Hepatocyte (in vitro differentiated cells): ENCODE measurements at regions not wholly inside any gene's neighbourhood (a gene's known extent, or its start where the extent isn't known, plus 50 kb on each side); places are given as distances from the start of the nearest gene placed in this dataset.

Experiments used
- EZH2 ChIP-seq: fragments of 200-600 bp; sonication (generic); IDR thresholded peaks from 2 replicates; pipeline ENCODE4 v1.6.1; 2016; ENCODE audit warnings: antibody characterized with exemption, mild to moderate bottlenecking, borderline replicate concordance
- EZH2phosphoT487 ChIP-seq: fragments of 200-600 bp; sonication (generic); IDR thresholded peaks from one replicate; pipeline ENCODE4 v1.6.1; 2018; ENCODE audit warnings: antibody characterized with exemption, mild to moderate bottlenecking, low read depth, moderate library complexity; ENCODE audit not compliant: unreplicated experiment, severe bottlenecking
- TF ChIP-seq, protein P1 (sequence below): fragments of 200-600 bp; sonication (generic); IDR thresholded peaks from 2 replicates; pipeline ENCODE4 v1.5.1; 2016; ENCODE audit warnings: antibody characterized with exemption, mild to moderate bottlenecking; ENCODE audit not compliant: poor library complexity

DNA sequence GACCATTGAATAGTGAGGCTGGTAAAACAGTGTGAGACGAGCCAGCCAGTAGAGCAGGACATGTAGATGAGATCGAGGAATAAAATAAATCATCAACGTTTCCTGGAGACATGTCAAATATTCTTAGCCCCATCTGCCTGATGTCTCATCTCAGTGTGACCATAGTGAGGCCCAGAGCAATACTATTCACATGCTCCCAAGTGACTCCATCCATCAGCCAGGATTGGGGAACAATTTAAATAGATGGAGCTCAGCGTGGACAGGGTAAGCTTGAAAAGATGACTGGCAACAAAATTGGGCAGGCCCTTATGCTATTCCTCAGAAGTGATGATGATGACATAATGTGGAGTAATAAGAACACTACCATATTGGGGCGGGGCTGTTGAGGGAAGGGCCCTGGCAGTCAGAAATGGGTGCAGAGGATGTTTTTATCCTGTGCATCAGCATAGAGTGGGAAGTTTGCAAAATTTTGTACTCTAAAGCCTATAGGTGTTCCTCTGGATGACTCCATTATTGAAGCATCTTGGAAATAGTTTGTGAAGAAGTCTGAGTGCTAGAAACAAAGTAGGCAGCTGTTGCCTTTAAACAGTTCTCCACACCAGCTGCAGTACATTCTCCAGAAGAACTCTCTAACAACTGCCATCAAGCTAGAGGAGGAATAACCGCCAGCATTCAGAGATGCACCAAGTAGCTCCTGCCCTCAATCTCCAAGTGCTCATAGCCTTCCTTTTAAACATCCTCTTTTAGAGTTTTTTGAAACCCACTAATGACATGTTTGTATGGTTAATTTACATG lies 333.0 kb downstream of the DCHS2 start:
- TF ChIP-seq, protein P1, sequence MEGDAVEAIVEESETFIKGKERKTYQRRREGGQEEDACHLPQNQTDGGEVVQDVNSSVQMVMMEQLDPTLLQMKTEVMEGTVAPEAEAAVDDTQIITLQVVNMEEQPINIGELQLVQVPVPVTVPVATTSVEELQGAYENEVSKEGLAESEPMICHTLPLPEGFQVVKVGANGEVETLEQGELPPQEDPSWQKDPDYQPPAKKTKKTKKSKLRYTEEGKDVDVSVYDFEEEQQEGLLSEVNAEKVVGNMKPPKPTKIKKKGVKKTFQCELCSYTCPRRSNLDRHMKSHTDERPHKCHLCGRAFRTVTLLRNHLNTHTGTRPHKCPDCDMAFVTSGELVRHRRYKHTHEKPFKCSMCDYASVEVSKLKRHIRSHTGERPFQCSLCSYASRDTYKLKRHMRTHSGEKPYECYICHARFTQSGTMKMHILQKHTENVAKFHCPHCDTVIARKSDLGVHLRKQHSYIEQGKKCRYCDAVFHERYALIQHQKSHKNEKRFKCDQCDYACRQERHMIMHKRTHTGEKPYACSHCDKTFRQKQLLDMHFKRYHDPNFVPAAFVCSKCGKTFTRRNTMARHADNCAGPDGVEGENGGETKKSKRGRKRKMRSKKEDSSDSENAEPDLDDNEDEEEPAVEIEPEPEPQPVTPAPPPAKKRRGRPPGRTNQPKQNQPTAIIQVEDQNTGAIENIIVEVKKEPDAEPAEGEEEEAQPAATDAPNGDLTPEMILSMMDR, result no peak
- no peak for TF ChIP-seq EZH2
- no peak for TF ChIP-seq EZH2phosphoT487
